ENCODE measurements at regions not wholly inside any gene's neighbourhood (a gene's known extent, or its start where the extent isn't known, plus 50 kb on each side); places are given as distances from the start of the nearest gene placed in this dataset.
"Not testable (repeated sequence)": the region's sequence is repeated elsewhere in the genome, so short reads cannot be mapped to it uniquely, and the experiment has no call there.

- FAIRE-seq (no peak), DNase-seq (ENCODE audit: low spot score) (no peak)
These were observed 51.8 kb downstream of the POM121L12 start for GRCh38 chr7:53087274-53087673.

- DNase-seq (ENCODE audit: low spot score) (no peak), FAIRE-seq (no peak)
These were observed 58.8 kb downstream of the POM121L12 start for GRCh38 chr7:53094191-53094590.

GRCh38 chr7:53094827-53095226 is 59.4 kb downstream of the POM121L12 start:
- DNase-seq (ENCODE audit: low spot score) (no peak), FAIRE-seq (no peak)

GRCh38 chr7:53095731-53096501 is 60.5 kb downstream of the POM121L12 start:
- no peak for FAIRE-seq
- DNase-seq (ENCODE audit: low spot score) = no peak

- FAIRE-seq (no peak), DNase-seq (ENCODE audit: low spot score) (no peak)
These were observed 64.7 kb downstream of the POM121L12 start for GRCh38 chr7:53100091-53100490.

GRCh38 chr7:53101026-53101425 is 65.6 kb downstream of the POM121L12 start:
- no peak for DNase-seq (ENCODE audit: low spot score)
- FAIRE-seq = no peak

- no peak for DNase-seq (ENCODE audit: low spot score)
- no peak for FAIRE-seq
These were observed 75.0 kb downstream of the POM121L12 start for GRCh38 chr7:53110425-53110824.

- DNase-seq (ENCODE audit: low spot score) = no peak
- FAIRE-seq = no peak
These were observed 75.6 kb downstream of the POM121L12 start for GRCh38 chr7:53111031-53111430.

GRCh38 chr7:53113424-53113823 is 78.0 kb downstream of the POM121L12 start:
- DNase-seq (ENCODE audit: low spot score) = no peak
- FAIRE-seq = no peak

- FAIRE-seq (no peak), DNase-seq (ENCODE audit: low spot score) (no peak)
These were observed 84.1 kb downstream of the POM121L12 start for GRCh38 chr7:53119514-53119941.

- no peak for FAIRE-seq
- DNase-seq (ENCODE audit: low spot score) = no peak
These were observed 85.9 kb downstream of the POM121L12 start for GRCh38 chr7:53121374-53121773.

GRCh38 chr7:53131697-53132096 is 96.3 kb downstream of the POM121L12 start:
- FAIRE-seq (no peak), DNase-seq (ENCODE audit: low spot score) (no peak)

- no peak for FAIRE-seq
- no peak for DNase-seq (ENCODE audit: low spot score)
These were observed 116.1 kb downstream of the POM121L12 start for GRCh38 chr7:53151496-53151895.

- not testable (repeated sequence) for FAIRE-seq; DNase-seq (ENCODE audit: low spot score)
These were observed 151.8 kb downstream of the POM121L12 start for GRCh38 chr7:53187184-53187583.

- no peak for FAIRE-seq
- no peak for DNase-seq (ENCODE audit: low spot score)
These were observed 155.8 kb downstream of the POM121L12 start for GRCh38 chr7:53191191-53191695.

- no peak for FAIRE-seq
These were observed 156.5 kb downstream of the POM121L12 start for GRCh38 chr7:53191836-53192443.

GRCh38 chr7:53205006-53205405 is 169.6 kb downstream of the POM121L12 start:
- FAIRE-seq (no peak), DNase-seq (ENCODE audit: low spot score) (no peak)

More at GRCh38 chr7:53191836-53192443, 156.5 kb downstream of the POM121L12 start:
- DNase-seq (ENCODE audit: low spot score) = no peak

GRCh38 chr7:53209129-53209528 is 173.7 kb downstream of the POM121L12 start:
- FAIRE-seq (no peak), DNase-seq (ENCODE audit: low spot score) (no peak)

- FAIRE-seq (no peak), DNase-seq (ENCODE audit: low spot score) (no peak)
These were observed 179.0 kb downstream of the POM121L12 start for GRCh38 chr7:53214463-53214862.

- DNase-seq (ENCODE audit: low spot score) = peak; percentile 50
These were observed 183.5 kb downstream of the POM121L12 start for GRCh38 chr7:53218730-53219504.

GRCh38 chr7:53229202-53229601 is 193.8 kb downstream of the POM121L12 start:
- no peak for FAIRE-seq
- DNase-seq (ENCODE audit: low spot score) = no peak

More at GRCh38 chr7:53218730-53219504, 183.5 kb downstream of the POM121L12 start:
- no peak for FAIRE-seq

All from urothelium cell line (cell line).